ENCODE measurements at regions not wholly inside any gene's neighbourhood (a gene's known extent, or its start where the extent isn't known, plus 50 kb on each side); places are given as distances from the start of the nearest gene placed in this dataset.
A peak's percentile ranks its signal among the peaks of the same experiment; 100 is the strongest.
"Not testable (repeated sequence)": the region's sequence is repeated elsewhere in the genome, so short reads cannot be mapped to it uniquely, and the experiment has no call there.

GRCh38 chr1:157407917-157408525, 144.3 kb downstream of the FCRL5 start:
- no peak for DNase-seq

GRCh38 chr1:157407367-157407766, 144.9 kb downstream of the FCRL5 start:
- DNase-seq = no peak

DNA sequence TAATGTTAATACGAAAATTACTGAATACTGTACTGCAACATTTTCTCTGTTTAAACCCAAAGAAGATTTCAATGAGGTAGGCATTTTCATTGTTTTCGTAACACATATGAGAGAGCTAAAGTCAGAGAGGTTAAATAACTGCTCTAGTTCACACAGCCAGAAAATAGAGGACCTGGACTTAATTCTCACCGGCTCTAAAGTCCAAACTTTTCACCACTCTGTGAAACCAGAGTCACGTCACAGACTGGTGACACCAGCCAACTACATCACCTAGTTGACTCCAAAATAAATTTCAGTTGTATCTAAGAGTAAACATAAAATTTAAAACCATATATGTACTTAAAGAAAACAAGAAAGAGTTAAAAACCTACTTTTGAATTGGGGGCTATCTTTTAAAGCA, 146.7 kb downstream of the FCRL5 start:
- DNase-seq = no peak

GRCh38 chr1:157404614-157405013, 147.7 kb downstream of the FCRL5 start:
- no peak for DNase-seq

DNA sequence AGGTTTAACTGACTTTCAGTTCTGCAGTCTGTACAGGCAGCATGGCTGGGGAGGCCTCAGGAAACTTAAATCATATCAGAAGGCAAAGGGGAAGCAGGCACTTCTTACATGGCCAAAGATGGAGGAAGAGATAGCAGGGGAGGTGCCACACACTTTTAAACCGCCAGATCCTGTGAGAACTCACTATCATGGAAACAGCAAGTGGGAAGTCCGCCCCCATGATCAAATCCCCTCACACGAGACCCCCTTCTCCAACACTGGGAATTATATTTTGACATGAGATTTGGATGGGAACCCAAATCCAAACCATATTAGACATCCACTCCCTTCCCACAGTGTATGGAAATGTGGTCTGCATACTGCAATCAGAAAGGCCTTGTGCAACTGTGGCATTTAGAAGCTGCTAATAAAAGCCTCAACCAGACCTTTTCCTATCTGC, 148.2 kb downstream of the FCRL5 start:
- no peak for DNase-seq

GRCh38 chr1:157403608-157404007, 148.7 kb downstream of the FCRL5 start:
- no peak for DNase-seq

DNA sequence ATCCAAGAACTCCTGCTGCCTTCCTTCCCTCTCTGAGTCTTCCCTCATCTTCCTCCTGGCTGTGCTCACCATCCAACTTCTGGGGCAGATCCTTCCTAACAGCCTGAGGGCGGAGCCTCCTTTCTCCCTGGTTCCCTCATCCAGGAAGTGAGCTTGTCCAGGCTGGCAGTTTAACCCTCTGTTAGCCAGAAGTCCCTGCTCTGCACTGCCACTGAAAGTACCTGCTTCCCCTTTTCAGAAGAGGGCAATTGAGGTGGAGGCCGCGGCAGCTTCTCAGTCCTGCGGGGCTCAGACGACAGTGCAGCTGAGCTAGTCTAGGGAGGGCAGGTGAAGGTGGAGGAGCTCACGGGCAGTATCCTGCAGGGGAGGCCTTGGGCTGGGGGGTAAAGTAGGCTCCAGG, 149.1 kb downstream of the FCRL5 start:
- DNase-seq = no peak

DNA sequence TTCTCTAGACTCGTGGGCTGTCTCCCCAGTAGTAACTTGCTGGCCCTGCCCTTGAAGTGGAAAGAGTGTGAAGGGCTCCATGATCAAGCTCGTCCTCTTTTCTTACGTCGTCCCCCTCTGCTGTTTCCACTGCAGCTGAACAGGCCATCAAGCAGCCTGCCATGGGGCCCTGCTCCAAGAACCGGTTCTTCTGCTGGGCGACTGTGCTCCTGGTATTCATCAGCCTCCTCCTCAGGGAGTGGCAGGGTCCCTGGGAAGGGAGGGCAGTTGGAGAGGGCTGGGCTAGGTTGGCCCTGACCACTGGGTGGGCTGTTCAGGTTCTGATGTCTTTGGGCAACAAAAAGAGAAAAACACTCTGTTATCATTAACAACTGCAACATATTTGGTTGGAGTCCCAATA, 151.5 kb downstream of the FCRL5 start:
- no peak for DNase-seq

DNA sequence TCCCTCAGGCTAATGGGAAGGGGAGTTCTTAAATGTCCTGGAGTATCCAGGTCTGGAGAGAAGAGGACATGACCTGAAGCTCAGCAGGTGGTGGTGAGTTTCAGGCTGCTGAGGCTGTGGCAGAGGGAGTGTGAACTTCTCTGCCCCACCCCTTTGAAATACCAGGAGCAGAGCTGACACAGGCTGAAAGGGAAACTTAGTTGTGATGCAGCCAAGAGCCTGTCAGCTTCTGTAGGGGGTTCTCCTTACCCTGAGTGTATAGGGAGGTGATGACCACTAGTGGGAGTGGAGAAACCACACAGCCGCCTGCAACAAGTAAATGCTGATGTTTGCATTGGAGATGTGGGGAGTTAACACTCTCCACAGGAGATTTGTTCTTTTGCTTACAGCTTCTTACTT, 152.3 kb downstream of the FCRL5 start:
- DNase-seq = no peak

GRCh38 chr1:157399343-157399983, 152.9 kb downstream of the FCRL5 start:
- no peak for DNase-seq

GRCh38 chr1:157390651-157391050, 161.7 kb downstream of the FCRL5 start:
- DNase-seq = no peak

DNA sequence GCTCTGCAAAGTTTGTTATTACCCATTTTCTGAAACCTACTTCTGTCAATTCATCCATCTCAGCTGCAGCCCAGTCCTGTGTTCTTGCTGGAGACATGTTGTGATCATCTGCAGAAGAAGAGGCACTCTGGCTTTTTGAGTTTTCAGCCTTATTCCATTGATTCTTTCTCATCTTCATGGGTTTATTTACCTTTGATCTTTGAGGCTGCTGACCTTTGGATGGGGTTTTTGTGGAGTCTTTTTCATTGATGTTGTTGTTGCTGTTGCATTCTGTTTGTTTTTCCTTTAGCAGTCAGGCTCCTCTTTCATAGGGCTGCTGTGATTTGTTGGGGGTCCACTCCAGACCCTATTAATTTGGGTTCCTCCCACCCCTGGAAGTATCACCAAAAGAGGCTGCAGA, 164.3 kb downstream of the FCRL5 start:
- DNase-seq = no peak

DNA sequence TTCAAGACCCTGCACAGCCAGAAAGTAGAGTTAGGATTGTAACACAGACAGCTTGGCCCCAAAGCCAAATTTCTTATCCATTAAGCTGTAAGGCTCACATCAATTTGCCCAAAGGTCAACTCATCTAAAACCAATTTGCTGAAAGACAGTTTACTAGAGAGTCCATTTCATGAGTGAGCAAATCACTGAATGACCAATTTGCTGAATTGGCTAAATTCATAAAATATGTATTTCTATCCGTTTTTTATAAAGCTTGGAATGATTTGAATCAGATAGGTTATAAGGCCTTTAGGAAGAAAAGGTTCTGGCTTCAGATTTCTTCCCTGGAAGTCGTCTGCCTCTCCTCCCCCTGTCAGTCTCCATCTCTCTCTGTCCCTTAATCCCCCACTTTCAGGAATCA, 168.1 kb downstream of the FCRL5 start:
- DNase-seq = no peak

- DNase-seq = no peak
These were observed 170.0 kb downstream of the FCRL5 start for GRCh38 chr1:157382351-157382750.

GRCh38 chr1:157380523-157380922, 171.8 kb downstream of the FCRL5 start:
- no peak for DNase-seq

- DNase-seq = not testable (repeated sequence)
These were observed 175.0 kb downstream of the FCRL5 start for GRCh38 chr1:157377280-157377713.

DNA sequence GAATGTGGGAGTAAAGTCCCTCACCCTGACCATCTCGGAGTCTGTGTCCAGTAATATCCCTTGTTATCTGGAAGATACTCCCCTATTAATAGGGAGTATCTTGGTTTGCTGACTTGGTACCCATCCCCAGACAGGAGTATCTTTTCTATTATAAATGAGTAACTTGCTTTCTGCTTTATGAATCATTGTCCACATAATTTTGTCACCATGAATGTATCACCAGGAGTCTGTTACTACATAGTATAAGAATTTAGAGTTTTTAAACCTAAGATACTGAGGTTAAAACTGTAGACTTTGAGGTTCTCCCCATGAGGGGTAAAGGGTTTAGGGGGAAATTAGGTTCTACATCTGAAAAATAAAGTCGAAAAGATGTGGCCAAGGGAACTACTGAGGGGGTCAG, 175.6 kb downstream of the FCRL5 start:
- DNase-seq = no peak

GRCh38 chr1:157372311-157372710, 180.0 kb downstream of the FCRL5 start:
- DNase-seq = not testable (repeated sequence)

- no peak for DNase-seq
These were observed 180.5 kb downstream of the FCRL5 start for GRCh38 chr1:157371826-157372225.

- DNase-seq = no peak
These were observed 181.1 kb downstream of the FCRL5 start for GRCh38 chr1:157371221-157371620.

DNA sequence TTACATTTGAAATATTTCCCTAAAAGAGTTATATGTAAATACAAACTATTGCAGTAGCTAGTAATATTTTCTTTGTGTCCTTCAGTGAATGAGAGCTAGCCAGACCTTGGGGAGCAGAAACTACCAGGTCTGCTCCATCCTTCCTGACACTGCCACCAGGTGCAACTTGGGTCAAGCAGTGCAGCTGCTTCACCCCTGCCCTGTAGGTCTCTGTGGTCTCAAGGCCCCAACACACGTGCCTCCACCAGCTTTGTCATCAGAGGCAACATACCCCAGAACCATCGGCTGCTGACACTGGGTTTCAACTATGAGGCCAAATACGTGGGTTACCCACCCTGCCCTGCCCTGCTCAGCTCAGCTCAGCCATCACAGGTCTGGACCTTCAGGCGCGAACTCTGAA, 181.6 kb downstream of the FCRL5 start:
- DNase-seq = no peak

- DNase-seq = peak; percentile 10
These were observed 182.3 kb downstream of the FCRL5 start for GRCh38 chr1:157369808-157370521.

- not testable (repeated sequence) for DNase-seq
These were observed 183.4 kb downstream of the FCRL5 start for GRCh38 chr1:157368941-157369340.

DNA sequence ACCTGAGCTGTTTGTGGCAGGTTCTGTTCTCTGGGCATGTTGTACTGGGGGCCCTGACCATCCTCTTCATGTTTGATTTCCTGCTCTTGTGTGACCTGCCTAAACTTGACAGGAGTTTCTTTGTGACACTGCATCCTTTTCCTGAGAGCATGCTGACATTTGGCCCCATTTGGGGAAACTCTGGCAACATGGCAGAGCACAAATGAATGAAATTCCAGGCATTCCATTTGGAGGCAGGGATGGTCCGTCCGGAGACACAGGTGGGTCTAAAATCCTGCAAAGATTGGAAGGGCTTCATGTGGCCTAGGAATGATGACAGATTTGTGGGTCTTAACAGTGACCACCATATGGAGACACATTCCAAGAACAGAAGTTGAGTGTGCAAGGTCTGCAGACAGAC, 184.0 kb downstream of the FCRL5 start:
- no peak for DNase-seq
